SK-N-DZ (cell line): ENCODE measurements at regions not wholly inside any gene's neighbourhood (a gene's known extent, or its start where the extent isn't known, plus 50 kb on each side); places are given as distances from the start of the nearest gene placed in this dataset.
A peak's percentile ranks its signal among the peaks of the same experiment; 100 is the strongest.

Experiments used
- DNase-seq: peaks from one replicate; pipeline ENCODE4 v3.0.0-alpha.2; 2015; ENCODE audit warnings: low spot score

GRCh38 chr9:129270205-129270604, 92.1 kb upstream of the IER5L start:
- no peak for DNase-seq

GRCh38 chr9:129267141-129267540, 89.1 kb upstream of the IER5L start:
- no peak for DNase-seq

GRCh38 chr9:129266536-129266935, 88.5 kb upstream of the IER5L start:
- DNase-seq = no peak

GRCh38 chr9:129264388-129264787, 86.3 kb upstream of the IER5L start:
- DNase-seq = no peak

- no peak for DNase-seq
Measured at GRCh38 chr9:129263836-129264235, 85.8 kb upstream of the IER5L start.

- DNase-seq = no peak
Measured at GRCh38 chr9:129262261-129262660, 84.2 kb upstream of the IER5L start.

- no peak for DNase-seq
Measured at GRCh38 chr9:129259375-129259774, 81.3 kb upstream of the IER5L start.

- no peak for DNase-seq
Measured at GRCh38 chr9:129258823-129259301, 80.8 kb upstream of the IER5L start.

GRCh38 chr9:129258124-129258822, 80.2 kb upstream of the IER5L start:
- peak; percentile 90 for DNase-seq

GRCh38 chr9:129256959-129257713, 79.1 kb upstream of the IER5L start:
- no peak for DNase-seq

- DNase-seq = no peak
Measured at GRCh38 chr9:129254566-129255287, 76.7 kb upstream of the IER5L start.

- DNase-seq = peak; percentile 64
Measured at GRCh38 chr9:129253803-129254381, 75.8 kb upstream of the IER5L start.

- DNase-seq = no peak
Measured at GRCh38 chr9:129252937-129253802, 75.1 kb upstream of the IER5L start.

- no peak for DNase-seq
Measured at GRCh38 chr9:129250786-129251185, 72.7 kb upstream of the IER5L start.

GRCh38 chr9:129247285-129248153, 69.5 kb upstream of the IER5L start:
- DNase-seq = no peak

GRCh38 chr9:129245276-129245675, 67.2 kb upstream of the IER5L start:
- DNase-seq = no peak

GRCh38 chr9:129242971-129243561, 65.0 kb upstream of the IER5L start:
- DNase-seq = peak; percentile 63

GRCh38 chr9:129242191-129242941, 64.3 kb upstream of the IER5L start:
- DNase-seq = no peak

- DNase-seq = no peak
Measured at GRCh38 chr9:129241725-129242124, 63.7 kb upstream of the IER5L start.
